ENCODE measurements at regions not wholly inside any gene's neighbourhood (a gene's known extent, or its start where the extent isn't known, plus 50 kb on each side); places are given as distances from the start of the nearest gene placed in this dataset.

- TF ChIP-seq CTCF (IDR thresholded peaks at IDR 0.05; ENCODE audit: low read depth, low read length, missing input control) (no peak), ATF3 (IDR thresholded peaks at IDR 0.05) (no peak), RXRA (IDR thresholded peaks at IDR 0.05) (no peak), MAX (IDR thresholded peaks at IDR 0.05) (no peak), YY1 (IDR thresholded peaks at IDR 0.05) (no peak), ZBTB33 (IDR thresholded peaks at IDR 0.05) (no peak), SP1 (IDR thresholded peaks at IDR 0.05) (no peak), NR2F2 (IDR thresholded peaks at IDR 0.05) (no peak), EGR1 (IDR thresholded peaks at IDR 0.05; ENCODE audit: low read depth in 2 of 2) (no peak), REST (IDR thresholded peaks at IDR 0.05) (no peak)
Measured at GRCh38 chr2:41283079-41283775, 764.6 kb upstream of the PKDCC start.
